GM23248 (cell line): ENCODE measurements at regions not wholly inside any gene's neighbourhood (a gene's known extent, or its start where the extent isn't known, plus 50 kb on each side); places are given as distances from the start of the nearest gene placed in this dataset.

Experiments used
- EZH2 ChIP-seq: fragments of 200-600 bp; sonication (generic); IDR thresholded peaks from 2 replicates; pipeline ENCODE4 v1.6.1; 2018; ENCODE audit warnings: antibody characterized with exemption, mild to moderate bottlenecking; ENCODE audit not compliant: insufficient read depth, poor library complexity, severe bottlenecking
- EZH2phosphoT487 ChIP-seq: fragments of 200-600 bp; sonication (generic); IDR thresholded peaks from 2 replicates; pipeline ENCODE4 v1.6.1; 2018; ENCODE audit warnings: antibody characterized with exemption, moderate library complexity, mild to moderate bottlenecking, low read depth; ENCODE audit not compliant: insufficient read depth

GRCh38 chr4:96145601-96146000 is 305.7 kb downstream of the PDHA2 start:
- TF ChIP-seq EZH2 = no peak
- TF ChIP-seq EZH2phosphoT487 = no peak
